Mammary epithelial cell (primary cell): ENCODE measurements at regions not wholly inside any gene's neighbourhood (a gene's known extent, or its start where the extent isn't known, plus 50 kb on each side); places are given as distances from the start of the nearest gene placed in this dataset.

Experiments
- EZH2 ChIP-seq: IDR thresholded peaks from 2 replicates; pipeline ENCODE4 v1.6.1; 2012; ENCODE audit warnings: low read length, inconsistent platforms, borderline replicate concordance
- TF ChIP-seq, protein P1 (sequence below), 2 donors: IDR thresholded peaks in 1 of 2; conservative IDR thresholded peaks in 1 of 2; 2 replicates each; pipeline ENCODE4 v1.5.1; 2011 to 2012; ENCODE audit warnings: inconsistent platforms in 2 of 2, low read length in 2 of 2, mild to moderate bottlenecking in 2 of 2, control low read depth in 1 of 2, low read depth in 1 of 2; ENCODE audit not compliant: insufficient read depth in 1 of 2; ENCODE audit errors: extremely low read depth in 1 of 2

DNA sequence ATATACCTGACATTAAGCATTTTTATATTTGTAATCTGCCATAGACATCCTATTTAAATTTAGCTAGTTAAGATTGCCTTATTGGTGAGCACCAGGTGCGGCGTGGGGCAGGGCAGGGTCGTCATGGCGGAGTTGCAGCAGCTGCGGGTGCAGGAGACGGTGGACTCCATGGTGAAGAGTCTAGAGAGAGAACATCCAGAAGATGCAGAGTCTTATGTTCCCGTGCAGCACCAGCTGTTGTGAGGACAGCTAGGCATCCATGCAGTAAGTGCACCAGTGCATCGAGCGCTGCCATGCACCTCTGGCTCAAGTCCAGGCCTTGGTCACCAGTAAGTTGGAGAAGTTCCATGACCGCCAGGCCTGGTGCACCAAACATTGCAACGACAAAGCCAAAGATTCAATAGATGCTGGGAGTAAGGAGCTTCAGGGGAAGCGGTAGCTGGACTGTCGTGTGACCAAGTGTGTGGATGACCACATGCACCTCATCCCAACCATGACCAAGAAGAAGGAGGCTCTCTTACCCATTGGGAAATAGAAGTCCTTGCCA is 586.2 kb downstream of the CD109 start:
- no peak for TF ChIP-seq EZH2
- TF ChIP-seq, protein P1, sequence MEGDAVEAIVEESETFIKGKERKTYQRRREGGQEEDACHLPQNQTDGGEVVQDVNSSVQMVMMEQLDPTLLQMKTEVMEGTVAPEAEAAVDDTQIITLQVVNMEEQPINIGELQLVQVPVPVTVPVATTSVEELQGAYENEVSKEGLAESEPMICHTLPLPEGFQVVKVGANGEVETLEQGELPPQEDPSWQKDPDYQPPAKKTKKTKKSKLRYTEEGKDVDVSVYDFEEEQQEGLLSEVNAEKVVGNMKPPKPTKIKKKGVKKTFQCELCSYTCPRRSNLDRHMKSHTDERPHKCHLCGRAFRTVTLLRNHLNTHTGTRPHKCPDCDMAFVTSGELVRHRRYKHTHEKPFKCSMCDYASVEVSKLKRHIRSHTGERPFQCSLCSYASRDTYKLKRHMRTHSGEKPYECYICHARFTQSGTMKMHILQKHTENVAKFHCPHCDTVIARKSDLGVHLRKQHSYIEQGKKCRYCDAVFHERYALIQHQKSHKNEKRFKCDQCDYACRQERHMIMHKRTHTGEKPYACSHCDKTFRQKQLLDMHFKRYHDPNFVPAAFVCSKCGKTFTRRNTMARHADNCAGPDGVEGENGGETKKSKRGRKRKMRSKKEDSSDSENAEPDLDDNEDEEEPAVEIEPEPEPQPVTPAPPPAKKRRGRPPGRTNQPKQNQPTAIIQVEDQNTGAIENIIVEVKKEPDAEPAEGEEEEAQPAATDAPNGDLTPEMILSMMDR (conservative IDR thresholded peaks at IDR 0.05 in 1 of 2, IDR thresholded peaks at IDR 0.05 in 1 of 2; ENCODE audit: extremely low read depth in 1 of 2, insufficient read depth in 1 of 2, low read depth in 1 of 2, low read length in 2 of 2), result no peak
